Lower leg skin (tissue), 3 donors: ENCODE measurements at regions not wholly inside any gene's neighbourhood (a gene's known extent, or its start where the extent isn't known, plus 50 kb on each side); places are given as distances from the start of the nearest gene placed in this dataset.

Source experiments
- POLR2A ChIP-seq, 2 donors: fragments of 450-650 bp; IDR thresholded peaks; one replicate each; pipeline ENCODE4 v1.6.1; 2016 to 2017; ENCODE audit warnings: antibody characterized with exemption in 2 of 2, mild to moderate bottlenecking in 1 of 2, moderate library complexity in 1 of 2
- TF ChIP-seq, protein P1 (sequence below), 3 donors: fragments of 450-650 bp; IDR thresholded peaks; one replicate each; pipeline ENCODE4 v1.5.1; 2016; ENCODE audit warnings: antibody characterized with exemption in 3 of 3, mild to moderate bottlenecking in 3 of 3, moderate library complexity in 2 of 3

- TF ChIP-seq, protein P1, sequence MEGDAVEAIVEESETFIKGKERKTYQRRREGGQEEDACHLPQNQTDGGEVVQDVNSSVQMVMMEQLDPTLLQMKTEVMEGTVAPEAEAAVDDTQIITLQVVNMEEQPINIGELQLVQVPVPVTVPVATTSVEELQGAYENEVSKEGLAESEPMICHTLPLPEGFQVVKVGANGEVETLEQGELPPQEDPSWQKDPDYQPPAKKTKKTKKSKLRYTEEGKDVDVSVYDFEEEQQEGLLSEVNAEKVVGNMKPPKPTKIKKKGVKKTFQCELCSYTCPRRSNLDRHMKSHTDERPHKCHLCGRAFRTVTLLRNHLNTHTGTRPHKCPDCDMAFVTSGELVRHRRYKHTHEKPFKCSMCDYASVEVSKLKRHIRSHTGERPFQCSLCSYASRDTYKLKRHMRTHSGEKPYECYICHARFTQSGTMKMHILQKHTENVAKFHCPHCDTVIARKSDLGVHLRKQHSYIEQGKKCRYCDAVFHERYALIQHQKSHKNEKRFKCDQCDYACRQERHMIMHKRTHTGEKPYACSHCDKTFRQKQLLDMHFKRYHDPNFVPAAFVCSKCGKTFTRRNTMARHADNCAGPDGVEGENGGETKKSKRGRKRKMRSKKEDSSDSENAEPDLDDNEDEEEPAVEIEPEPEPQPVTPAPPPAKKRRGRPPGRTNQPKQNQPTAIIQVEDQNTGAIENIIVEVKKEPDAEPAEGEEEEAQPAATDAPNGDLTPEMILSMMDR (IDR thresholded peaks at IDR 0.05) = no peak
- no peak for TF ChIP-seq POLR2A (IDR thresholded peaks at IDR 0.05)
These were observed 99.5 kb downstream of the MID1IP1 start for GRCh38 chrX:38900719-38901118.
